IPS-18a (cell line): ENCODE measurements at regions not wholly inside any gene's neighbourhood (a gene's known extent, or its start where the extent isn't known, plus 50 kb on each side); places are given as distances from the start of the nearest gene placed in this dataset.

Experiments
- H3K27ac ChIP-seq: one replicate; pipeline ENCODE4 v1.5.1; 2013; ENCODE audit warnings: low read length
- H3K27me3 ChIP-seq: one replicate; pipeline ENCODE4 v1.6.1; 2013; ENCODE audit warnings: mild to moderate bottlenecking, low read length; ENCODE audit not compliant: control insufficient read depth, insufficient read depth
- H3K36me3 ChIP-seq: one replicate; pipeline ENCODE4 v1.6.1; 2013; ENCODE audit warnings: low read depth, low read length; ENCODE audit not compliant: control insufficient read depth
- H3K4me1 ChIP-seq: one replicate; pipeline ENCODE4 v1.6.1; 2013; ENCODE audit warnings: low read depth, low read length; ENCODE audit not compliant: control insufficient read depth
- H3K4me3 ChIP-seq: one replicate; pipeline ENCODE4 v1.5.1; 2013; ENCODE audit warnings: low read length
- H3K9ac ChIP-seq: one replicate; pipeline ENCODE4 v1.6.1; 2013; ENCODE audit warnings: mild to moderate bottlenecking, low read length, moderate library complexity
- H3K9me3 ChIP-seq: one replicate; pipeline ENCODE4 v1.6.1; 2013; ENCODE audit warnings: low read depth, low read length; ENCODE audit not compliant: control insufficient read depth

DNA sequence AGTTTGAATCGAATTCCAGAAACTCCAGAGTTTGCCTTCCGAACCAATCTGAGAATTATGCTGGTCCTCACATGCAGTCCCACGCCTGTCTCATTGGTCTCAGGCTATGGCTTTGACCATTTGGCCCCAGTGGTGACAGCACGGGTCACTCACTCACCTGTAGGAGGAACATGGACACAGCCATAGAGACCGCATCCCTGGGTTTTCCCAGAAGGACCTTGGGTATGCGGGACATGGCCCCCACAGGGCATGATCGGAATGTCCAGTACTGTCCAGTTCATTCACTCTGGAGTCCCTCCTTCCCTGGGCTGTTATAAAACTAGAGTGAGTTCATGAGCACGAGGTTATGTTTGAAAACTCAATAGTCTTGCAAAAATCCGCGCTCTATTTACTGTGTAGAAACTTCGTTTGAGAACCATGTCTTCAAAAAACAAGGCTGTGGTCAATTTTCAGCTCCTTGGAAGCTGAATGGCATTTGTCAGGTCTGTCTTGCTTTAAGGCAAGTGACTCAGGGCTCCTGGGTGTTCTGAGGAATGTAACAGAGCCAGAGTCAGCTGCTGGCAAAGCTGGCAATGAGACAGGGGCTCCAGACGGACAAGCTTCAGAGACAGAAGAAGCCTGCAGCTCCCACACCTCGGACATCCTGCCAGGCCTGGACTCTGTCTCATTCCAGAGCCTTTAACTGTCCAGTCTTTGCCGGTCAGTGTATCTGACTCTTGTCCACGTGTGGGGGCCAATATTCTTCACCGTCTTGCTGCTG, 86.7 kb upstream of the TMEM18 start:
- Histone ChIP-seq H3K9ac (no peak overlapping the region), H3K4me1 (peaks cover 13% of the 10 kb centered on the region), H3K36me3 (no peaks in the 10 kb centered on the region), H3K27me3 (no peaks in the 10 kb centered on the region), H3K4me3 (no peak overlapping the region), H3K9me3 (no peaks in the 10 kb centered on the region), H3K27ac (no peak overlapping the region)

DNA sequence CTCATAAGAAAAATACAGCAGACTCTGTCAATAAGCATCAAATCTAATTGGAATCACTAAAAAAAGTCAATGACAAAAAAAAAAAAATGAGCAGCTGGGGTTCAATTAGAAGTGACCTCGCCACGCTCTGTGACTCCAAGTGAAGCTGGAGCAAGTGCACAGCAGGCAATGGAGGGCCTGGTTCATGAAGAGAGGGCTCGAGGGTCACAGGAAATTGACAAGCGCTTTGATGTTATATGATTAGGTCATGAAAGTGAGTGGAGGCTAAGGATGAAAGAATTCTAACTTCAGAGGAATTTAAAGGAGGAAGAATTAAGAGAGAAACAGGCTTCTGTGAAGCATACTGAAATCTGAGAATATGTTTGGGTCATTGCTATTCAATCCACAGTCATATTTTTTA, 85.4 kb upstream of the TMEM18 start:
- H3K27ac ChIP-seq, result no peak overlapping the region

DNA sequence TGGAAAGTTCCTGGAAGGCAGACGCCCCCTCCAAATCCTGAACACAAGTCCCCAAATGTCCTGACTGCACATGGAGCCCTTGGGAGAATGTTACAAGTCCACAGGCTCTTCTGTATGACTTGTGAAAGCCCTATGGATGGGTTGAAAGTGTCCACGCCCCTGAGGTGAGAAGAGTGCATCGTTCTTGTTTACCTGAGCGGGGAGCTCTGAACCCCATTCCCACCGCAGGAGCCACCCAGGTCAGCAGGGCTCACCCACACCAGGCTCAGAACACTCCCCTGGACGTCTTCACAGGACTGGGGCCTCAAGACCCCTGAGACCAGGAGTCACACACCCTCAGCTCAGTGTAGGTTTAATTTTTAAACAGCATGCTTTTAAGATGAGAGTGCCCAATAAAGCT, 84.2 kb upstream of the TMEM18 start:
- H3K9ac ChIP-seq, result no peak overlapping the region
- no peak overlapping the region for H3K4me3 ChIP-seq
- no peaks in the 10 kb centered on the region for H3K27me3 ChIP-seq
- H3K4me1 ChIP-seq, result peaks cover 6% of the 10 kb centered on the region
- no peaks in the 10 kb centered on the region for H3K36me3 ChIP-seq
- no peak overlapping the region for H3K27ac ChIP-seq
- no peaks in the 10 kb centered on the region for H3K9me3 ChIP-seq

More for the DNA sequence above, 85.4 kb upstream of the TMEM18 start:
- H3K9me3 ChIP-seq, result no peaks in the 10 kb centered on the region
- H3K27me3 ChIP-seq, result no peaks in the 10 kb centered on the region
- H3K9ac ChIP-seq, result no peak overlapping the region
- no peaks in the 10 kb centered on the region for H3K36me3 ChIP-seq
- H3K4me1 ChIP-seq, result peaks cover 13% of the 10 kb centered on the region
- H3K4me3 ChIP-seq, result no peak overlapping the region

DNA sequence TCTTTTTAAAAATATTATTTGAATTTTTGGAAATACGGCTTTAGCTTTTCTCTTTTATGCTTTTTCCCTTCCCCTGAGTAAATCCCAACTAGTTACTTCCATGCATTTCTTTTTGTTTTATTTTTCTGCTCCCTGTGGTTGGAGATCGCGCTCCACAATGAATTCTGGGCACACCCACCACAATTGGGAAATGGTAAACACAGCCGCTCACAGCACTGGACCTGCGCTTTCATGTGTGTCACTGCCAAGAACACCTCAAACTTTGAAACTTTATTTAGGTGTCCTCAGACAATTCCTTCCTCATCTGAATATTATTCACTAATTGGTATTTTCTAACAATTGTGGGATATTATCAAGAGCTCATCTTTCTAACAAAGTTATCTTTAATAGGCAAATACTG, 82.8 kb upstream of the TMEM18 start:
- Histone ChIP-seq H3K4me1 (peaks cover 6% of the 10 kb centered on the region), H3K27ac (no peak overlapping the region), H3K4me3 (no peak overlapping the region), H3K9me3 (no peaks in the 10 kb centered on the region), H3K27me3 (no peaks in the 10 kb centered on the region), H3K9ac (no peak overlapping the region), H3K36me3 (no peaks in the 10 kb centered on the region)

DNA sequence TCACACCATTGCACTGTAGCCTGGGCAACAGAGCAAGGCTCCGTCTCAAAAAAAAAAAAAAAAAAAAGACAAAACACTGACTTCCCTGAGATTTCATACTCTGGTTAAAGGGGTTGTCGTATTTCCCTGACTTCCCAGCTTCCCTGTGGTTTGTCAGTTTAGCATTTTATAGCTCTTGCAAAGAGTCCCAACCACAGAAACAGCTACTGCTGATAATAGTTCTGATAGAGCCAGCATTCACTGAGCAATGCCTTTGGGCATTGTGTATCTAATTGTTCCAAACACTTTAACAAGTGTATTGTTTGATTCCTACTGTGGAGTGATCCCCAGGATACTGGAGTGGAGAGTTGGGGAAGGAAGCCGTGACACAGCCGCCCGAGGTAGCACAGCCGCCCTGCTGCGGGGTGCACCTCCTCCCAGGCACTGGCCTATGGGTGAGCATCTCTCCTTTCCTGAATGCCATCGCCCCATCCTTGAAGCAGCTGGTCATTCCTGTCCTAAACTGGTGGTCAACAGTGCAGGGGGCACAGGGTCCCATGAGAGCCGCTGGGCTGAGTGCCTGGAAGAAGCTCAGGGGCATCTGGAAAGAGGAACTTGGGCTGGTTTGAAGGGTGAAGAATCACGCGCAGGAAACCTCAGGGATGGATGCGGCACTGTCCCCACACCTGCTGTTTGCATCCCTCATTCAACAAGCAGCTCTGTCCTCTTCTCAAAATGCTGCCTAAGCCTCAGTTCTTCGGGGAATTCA, 81.0 kb upstream of the TMEM18 start:
- H3K4me1 ChIP-seq, result peaks cover 6% of the 10 kb centered on the region
- H3K36me3 ChIP-seq, result no peaks in the 10 kb centered on the region
- H3K9me3 ChIP-seq, result no peaks in the 10 kb centered on the region
- no peak overlapping the region for H3K27ac ChIP-seq
- H3K27me3 ChIP-seq, result no peaks in the 10 kb centered on the region
- no peak overlapping the region for H3K4me3 ChIP-seq
- no peak overlapping the region for H3K9ac ChIP-seq

DNA sequence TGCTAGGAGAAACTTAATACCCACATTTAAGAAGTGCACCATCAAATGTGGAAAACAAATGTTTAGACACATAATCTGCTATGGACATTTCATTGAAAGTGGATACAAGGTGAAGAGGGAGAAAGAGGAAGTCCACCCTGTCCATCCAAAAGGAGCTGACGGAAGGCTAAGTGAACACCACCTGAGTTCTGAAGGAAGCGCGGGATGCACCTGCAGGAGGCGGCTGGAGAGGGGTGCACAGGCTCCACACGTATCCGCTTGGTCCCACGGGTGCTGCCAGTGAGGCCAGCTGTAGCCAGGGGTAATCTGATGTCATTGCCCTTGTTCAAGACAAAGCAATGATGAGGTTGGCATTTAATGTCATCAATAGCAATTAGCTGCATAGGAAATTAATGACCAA, 75.9 kb upstream of the TMEM18 start:
- Histone ChIP-seq H3K27me3 (no peaks in the 10 kb centered on the region), H3K4me3 (no peak overlapping the region), H3K27ac (no peak overlapping the region), H3K4me1 (no peaks in the 10 kb centered on the region), H3K9me3 (no peaks in the 10 kb centered on the region), H3K36me3 (no peaks in the 10 kb centered on the region), H3K9ac (no peak overlapping the region)

DNA sequence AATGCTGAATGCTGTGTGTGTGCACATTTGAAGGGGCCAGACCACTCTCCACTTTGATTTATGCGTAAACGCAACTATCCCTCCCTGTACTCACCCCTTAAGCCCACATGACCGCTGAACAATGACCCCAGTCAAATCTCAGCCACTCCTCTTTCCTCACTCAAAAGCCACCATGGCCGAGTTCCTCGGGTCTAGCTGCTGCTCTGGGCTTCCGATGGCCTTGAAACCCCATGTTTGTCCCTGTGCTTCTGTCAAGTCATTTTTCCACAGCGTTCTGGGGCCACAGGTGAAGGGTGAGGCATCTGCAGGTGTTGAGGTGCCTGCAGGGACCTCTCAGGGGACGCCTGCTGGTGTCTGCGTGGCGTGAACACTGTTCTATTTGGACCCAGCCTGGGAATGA, 74.3 kb upstream of the TMEM18 start:
- H3K4me3 ChIP-seq, result no peak overlapping the region
- no peaks in the 10 kb centered on the region for H3K4me1 ChIP-seq
- H3K27me3 ChIP-seq, result no peaks in the 10 kb centered on the region
- H3K36me3 ChIP-seq, result peaks cover 2% of the 10 kb centered on the region
- H3K27ac ChIP-seq, result no peak overlapping the region
- H3K9me3 ChIP-seq, result no peaks in the 10 kb centered on the region
- H3K9ac ChIP-seq, result no peak overlapping the region

DNA sequence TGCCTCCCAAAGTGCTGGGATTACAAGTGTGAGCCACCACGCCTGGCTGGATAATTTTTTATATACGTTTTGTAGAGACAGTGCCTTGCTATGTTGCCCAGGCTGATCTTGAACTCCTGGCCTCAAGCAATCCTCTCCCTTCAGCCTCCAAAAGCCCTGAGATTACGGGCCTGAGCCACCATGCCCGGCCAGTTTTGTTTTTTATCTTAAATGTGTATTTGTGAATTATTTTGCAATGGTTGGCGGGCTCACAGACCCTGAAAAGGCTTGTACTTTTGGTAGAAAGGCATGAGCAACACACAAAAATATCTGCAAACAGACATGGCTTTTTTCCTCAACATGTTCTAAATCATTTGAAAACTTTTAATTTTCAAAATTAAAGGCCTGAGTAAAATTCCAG, 73.4 kb upstream of the TMEM18 start:
- H3K27me3 ChIP-seq, result no peaks in the 10 kb centered on the region
- H3K36me3 ChIP-seq, result peaks cover 2% of the 10 kb centered on the region
- no peaks in the 10 kb centered on the region for H3K9me3 ChIP-seq
- no peak overlapping the region for H3K4me3 ChIP-seq
- no peaks in the 10 kb centered on the region for H3K4me1 ChIP-seq
- no peak overlapping the region for H3K27ac ChIP-seq
- no peak overlapping the region for H3K9ac ChIP-seq

DNA sequence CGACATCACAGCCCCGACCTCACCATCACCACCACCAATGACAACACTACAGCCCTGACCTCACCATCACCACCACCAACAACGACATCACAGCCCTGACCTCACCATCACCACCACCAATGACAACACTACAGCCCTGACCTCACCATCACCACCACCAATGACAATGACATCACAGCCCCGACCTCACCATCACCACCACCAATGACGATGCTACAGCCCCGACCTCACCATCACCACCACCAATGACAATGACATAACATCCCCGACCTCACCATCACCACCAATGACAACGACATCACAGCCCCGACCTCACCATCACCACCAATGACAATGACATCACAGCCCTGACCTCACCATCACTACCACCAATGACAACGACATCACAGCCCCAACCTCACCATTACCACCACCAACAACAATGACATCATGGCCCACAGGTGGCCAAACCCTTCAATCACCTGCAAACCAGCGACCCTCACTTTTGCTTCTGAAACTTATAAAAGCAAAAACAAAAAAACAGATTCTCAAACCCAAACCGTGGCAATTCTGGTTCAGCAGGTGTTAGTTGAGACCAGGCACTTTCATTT, 70.7 kb upstream of the TMEM18 start:
- Histone ChIP-seq H3K36me3 (peaks cover 2% of the 10 kb centered on the region), H3K27ac (no peak overlapping the region), H3K9ac (no peak overlapping the region), H3K27me3 (no peaks in the 10 kb centered on the region), H3K9me3 (no peaks in the 10 kb centered on the region), H3K4me3 (no peak overlapping the region), H3K4me1 (no peaks in the 10 kb centered on the region)

DNA sequence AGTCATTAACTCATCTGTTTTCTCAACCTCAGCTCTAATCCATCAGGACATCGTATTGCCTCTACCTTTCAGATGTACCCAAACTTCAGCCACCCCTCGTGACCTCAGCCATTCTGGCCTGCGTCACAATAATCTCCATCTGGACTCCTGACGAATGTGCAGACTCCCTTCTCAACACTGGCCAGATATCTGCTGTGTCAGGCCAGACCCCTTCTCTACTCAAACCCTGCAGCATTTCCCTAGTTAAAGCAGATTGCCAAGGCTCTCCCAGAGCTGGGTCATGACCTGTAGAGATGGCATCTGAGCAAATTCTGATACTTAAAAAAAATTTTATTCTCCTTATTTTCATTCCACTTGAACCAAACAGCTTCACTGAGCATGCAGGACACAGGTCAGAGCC, 69.5 kb upstream of the TMEM18 start:
- Histone ChIP-seq H3K9ac (no peak overlapping the region), H3K4me3 (no peak overlapping the region), H3K27ac (no peak overlapping the region), H3K4me1 (peaks cover 9% of the 10 kb centered on the region), H3K9me3 (no peaks in the 10 kb centered on the region), H3K36me3 (peaks cover 2% of the 10 kb centered on the region), H3K27me3 (no peaks in the 10 kb centered on the region)

DNA sequence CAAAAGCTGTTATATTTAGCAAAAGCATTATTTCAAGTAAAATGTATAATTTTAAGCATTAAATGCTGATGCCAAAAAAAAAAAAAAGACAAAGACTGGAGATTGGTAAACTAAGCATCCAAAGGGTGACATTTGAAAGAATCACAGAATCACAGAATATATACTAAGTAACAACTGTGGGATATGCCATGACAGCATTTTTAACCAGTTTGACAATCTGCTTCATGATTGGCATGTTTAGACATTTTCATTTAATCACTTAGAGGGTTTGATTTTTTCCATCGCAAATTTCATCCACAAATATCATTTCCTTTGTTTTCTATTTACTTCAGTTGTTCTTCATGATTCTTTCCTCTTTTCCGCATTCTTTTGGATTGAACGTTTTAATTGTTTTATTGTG, 66.9 kb upstream of the TMEM18 start:
- no peak overlapping the region for H3K9ac ChIP-seq
- H3K4me1 ChIP-seq, result peaks cover 22% of the 10 kb centered on the region
- no peak overlapping the region for H3K27ac ChIP-seq
- peaks cover 2% of the 10 kb centered on the region for H3K36me3 ChIP-seq
- no peak overlapping the region for H3K4me3 ChIP-seq
- no peaks in the 10 kb centered on the region for H3K9me3 ChIP-seq
- no peaks in the 10 kb centered on the region for H3K27me3 ChIP-seq
